ENCODE measurements at regions not wholly inside any gene's neighbourhood (a gene's known extent, or its start where the extent isn't known, plus 50 kb on each side); places are given as distances from the start of the nearest gene placed in this dataset.

GRCh38 chr18:44568986-44569385, 111.7 kb upstream of the SETBP1 start:
- no peaks in the 10 kb centered on the region for H3K27me3 Mint-ChIP-seq (ENCODE audit: insufficient read depth, low read depth)
- no peaks in the 10 kb centered on the region for H3K27me3 ChIP-seq
- no peaks in the 10 kb centered on the region for H3K4me1 ChIP-seq
- no peaks in the 10 kb centered on the region for H3F3A ChIP-seq (ENCODE audit: low read depth)
- no peaks in the 10 kb centered on the region for H3K9me3 Mint-ChIP-seq
- no peak overlapping the region for H2AFZ ChIP-seq (replicated peaks)
- H3K36me3 Mint-ChIP-seq, result no peaks in the 10 kb centered on the region
- H3K36me3 ChIP-seq, result no peaks in the 10 kb centered on the region
- H3K4me3 ChIP-seq, result no peak overlapping the region
- H3K9me3 ChIP-seq (ENCODE audit: low read depth), result no peaks in the 10 kb centered on the region
- no peak overlapping the region for H3K9ac ChIP-seq
- no peak overlapping the region for H3K4me3 Mint-ChIP-seq
- no peaks in the 10 kb centered on the region for H3K79me2 ChIP-seq (ENCODE audit: low read depth)
- H3K4me2 ChIP-seq, result no peak overlapping the region
- H3K4me1 Mint-ChIP-seq, result peaks cover 6% of the 10 kb centered on the region
- no peak overlapping the region for H3K27ac Mint-ChIP-seq
- no peaks in the 10 kb centered on the region for H4K20me1 ChIP-seq (ENCODE audit: low read depth)
- TF ChIP-seq EZH2 (IDR thresholded peaks at IDR 0.05), result no peak
- TF ChIP-seq, protein P1, sequence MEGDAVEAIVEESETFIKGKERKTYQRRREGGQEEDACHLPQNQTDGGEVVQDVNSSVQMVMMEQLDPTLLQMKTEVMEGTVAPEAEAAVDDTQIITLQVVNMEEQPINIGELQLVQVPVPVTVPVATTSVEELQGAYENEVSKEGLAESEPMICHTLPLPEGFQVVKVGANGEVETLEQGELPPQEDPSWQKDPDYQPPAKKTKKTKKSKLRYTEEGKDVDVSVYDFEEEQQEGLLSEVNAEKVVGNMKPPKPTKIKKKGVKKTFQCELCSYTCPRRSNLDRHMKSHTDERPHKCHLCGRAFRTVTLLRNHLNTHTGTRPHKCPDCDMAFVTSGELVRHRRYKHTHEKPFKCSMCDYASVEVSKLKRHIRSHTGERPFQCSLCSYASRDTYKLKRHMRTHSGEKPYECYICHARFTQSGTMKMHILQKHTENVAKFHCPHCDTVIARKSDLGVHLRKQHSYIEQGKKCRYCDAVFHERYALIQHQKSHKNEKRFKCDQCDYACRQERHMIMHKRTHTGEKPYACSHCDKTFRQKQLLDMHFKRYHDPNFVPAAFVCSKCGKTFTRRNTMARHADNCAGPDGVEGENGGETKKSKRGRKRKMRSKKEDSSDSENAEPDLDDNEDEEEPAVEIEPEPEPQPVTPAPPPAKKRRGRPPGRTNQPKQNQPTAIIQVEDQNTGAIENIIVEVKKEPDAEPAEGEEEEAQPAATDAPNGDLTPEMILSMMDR (IDR thresholded peaks at IDR 0.05), result no peak
- no peak for TF ChIP-seq EZH2phosphoT487 (IDR thresholded peaks at IDR 0.05)
- DNase-seq (ENCODE audit: low spot score), result no peak
- no peak overlapping the region for H3K27ac ChIP-seq

GRCh38 chr18:44569391-44570055, 111.2 kb upstream of the SETBP1 start:
- Mint-ChIP-seq H3K9me3 (no peaks in the 10 kb centered on the region), H3K27me3 (ENCODE audit: insufficient read depth, low read depth) (no peaks in the 10 kb centered on the region), H3K36me3 (no peaks in the 10 kb centered on the region), H3K27ac (no peak overlapping the region), H3K4me1 (peaks cover 6% of the 10 kb centered on the region), H3K4me3 (no peak overlapping the region)
- DNase-seq (ENCODE audit: low spot score), result no peak
- no peak overlapping the region for H3K4me3 ChIP-seq
- no peak overlapping the region for H3K4me2 ChIP-seq
- no peaks in the 10 kb centered on the region for H4K20me1 ChIP-seq (ENCODE audit: low read depth)
- H3K27ac ChIP-seq, result no peak overlapping the region
- H3K79me2 ChIP-seq (ENCODE audit: low read depth), result no peaks in the 10 kb centered on the region
- H3F3A ChIP-seq (ENCODE audit: low read depth), result no peaks in the 10 kb centered on the region
- no peaks in the 10 kb centered on the region for H3K9me3 ChIP-seq (ENCODE audit: low read depth)
- H2AFZ ChIP-seq (replicated peaks), result no peak overlapping the region
- H3K9ac ChIP-seq, result no peak overlapping the region
- no peaks in the 10 kb centered on the region for H3K4me1 ChIP-seq
- no peaks in the 10 kb centered on the region for H3K27me3 ChIP-seq
- TF ChIP-seq EZH2phosphoT487 (IDR thresholded peaks at IDR 0.05), result no peak
- TF ChIP-seq, protein P1 (IDR thresholded peaks at IDR 0.05), result no peak
- H3K36me3 ChIP-seq, result no peaks in the 10 kb centered on the region

DNA sequence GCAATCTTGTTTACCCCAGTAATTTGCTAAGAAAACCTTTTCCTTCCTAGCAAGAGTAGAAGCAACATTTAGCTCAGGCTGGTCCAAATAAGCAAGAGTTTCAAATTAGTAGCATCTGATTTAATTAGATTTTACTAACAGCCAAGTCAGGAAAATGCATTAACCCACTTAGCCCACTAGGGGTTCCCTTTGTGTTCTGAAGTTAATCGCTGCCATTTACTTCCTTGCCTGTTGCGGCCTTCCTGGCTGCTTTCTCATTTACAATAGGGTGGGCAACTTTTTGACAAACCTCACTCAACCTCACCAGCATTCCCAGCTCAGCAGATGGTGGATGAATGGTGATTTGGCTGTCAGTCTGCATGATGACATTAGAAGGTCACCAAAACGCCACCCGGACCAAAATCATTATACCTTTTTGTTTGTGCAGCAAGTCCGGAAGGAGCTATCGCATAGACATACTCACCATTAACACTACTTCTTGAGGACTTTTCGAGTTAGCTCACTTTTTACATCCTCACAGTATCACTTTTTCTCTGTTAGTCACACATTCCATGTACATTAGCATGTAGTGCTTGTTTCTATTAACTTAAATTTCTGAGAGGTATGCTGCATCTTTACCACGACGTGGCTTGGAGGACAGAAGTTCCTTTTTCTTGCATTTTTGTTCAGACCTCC, 101.5 kb upstream of the SETBP1 start:
- Mint-ChIP-seq H3K27me3 (ENCODE audit: insufficient read depth, low read depth) (peaks cover 5% of the 10 kb centered on the region), H3K4me3 (no peak overlapping the region), H3K4me1 (peaks cover 15% of the 10 kb centered on the region), H3K9me3 (no peaks in the 10 kb centered on the region), H3K27ac (no peak overlapping the region), H3K36me3 (no peaks in the 10 kb centered on the region)
- Histone ChIP-seq H3K4me1 (peaks cover 5% of the 10 kb centered on the region), H3F3A (ENCODE audit: low read depth) (no peaks in the 10 kb centered on the region), H3K27me3 (no peaks in the 10 kb centered on the region), H3K9me3 (ENCODE audit: low read depth) (no peaks in the 10 kb centered on the region), H4K20me1 (ENCODE audit: low read depth) (no peaks in the 10 kb centered on the region), H3K9ac (no peak overlapping the region), H3K4me3 (no peak overlapping the region), H3K36me3 (no peaks in the 10 kb centered on the region), H2AFZ (replicated peaks) (peak overlapping the region; percentile 53), H3K4me2 (no peak overlapping the region), H3K27ac (no peak overlapping the region), H3K79me2 (ENCODE audit: low read depth) (no peaks in the 10 kb centered on the region)
- peak; percentile 64 for DNase-seq (ENCODE audit: low spot score)
- TF ChIP-seq EZH2 (IDR thresholded peaks at IDR 0.05) (no peak), EZH2phosphoT487 (IDR thresholded peaks at IDR 0.05) (no peak)
- TF ChIP-seq, protein P1 (IDR thresholded peaks at IDR 0.05), result peak; percentile 64

All from neural progenitor cell (in vitro differentiated cells).